Ishikawa (cell line): ENCODE measurements at regions not wholly inside any gene's neighbourhood (a gene's known extent, or its start where the extent isn't known, plus 50 kb on each side); places are given as distances from the start of the nearest gene placed in this dataset.

Source experiments
- CEBPB ChIP-seq: IDR thresholded peaks from 2 replicates; pipeline ENCODE4 v1.6.1; 2012
- CREB1 ChIP-seq: IDR thresholded peaks from 2 replicates; pipeline ENCODE4 v1.6.1; 2012; ENCODE audit warnings: low read depth
- EGR1 ChIP-seq: IDR thresholded peaks from 2 replicates; pipeline ENCODE4 v1.6.1; 2012
- EP300 ChIP-seq: IDR thresholded peaks from 2 replicates; pipeline ENCODE4 v1.6.1; 2012; ENCODE audit warnings: borderline replicate concordance
- FOXM1 ChIP-seq: IDR thresholded peaks from 2 replicates; pipeline ENCODE4 v1.6.1; 2012; ENCODE audit warnings: low read depth, borderline replicate concordance
- NFIC ChIP-seq: IDR thresholded peaks from 2 replicates; pipeline ENCODE4 v1.6.1; 2012
- RAD21 ChIP-seq: IDR thresholded peaks from 2 replicates; pipeline ENCODE4 v1.6.1; 2012; ENCODE audit warnings: low read depth
- TAF1 ChIP-seq: IDR thresholded peaks from 2 replicates; pipeline ENCODE4 v1.6.1; 2012; ENCODE audit warnings: low read depth, mild to moderate bottlenecking
- TCF12 ChIP-seq: IDR thresholded peaks from 2 replicates; pipeline ENCODE4 v1.6.1; 2012; ENCODE audit warnings: low read depth
- TEAD4 ChIP-seq: IDR thresholded peaks from 2 replicates; pipeline ENCODE4 v1.6.1; 2012
- YY1 ChIP-seq: IDR thresholded peaks from 2 replicates; pipeline ENCODE4 v1.6.1; 2012; ENCODE audit warnings: low read depth
- ZBTB7A ChIP-seq: IDR thresholded peaks from 2 replicates; pipeline ENCODE4 v1.6.1; 2012; ENCODE audit warnings: low read depth
- TF ChIP-seq, protein P1 (sequence below): IDR thresholded peaks from 2 replicates; pipeline ENCODE4 v1.6.1; 2012
- TF ChIP-seq, protein P2 (sequence below): IDR thresholded peaks from 2 replicates; pipeline ENCODE4 v1.6.1; 2012
- TF ChIP-seq, protein P3 (sequence below): IDR thresholded peaks from 2 replicates; pipeline ENCODE4 v1.6.1; 2012; ENCODE audit warnings: low read depth, mild to moderate bottlenecking

DNA sequence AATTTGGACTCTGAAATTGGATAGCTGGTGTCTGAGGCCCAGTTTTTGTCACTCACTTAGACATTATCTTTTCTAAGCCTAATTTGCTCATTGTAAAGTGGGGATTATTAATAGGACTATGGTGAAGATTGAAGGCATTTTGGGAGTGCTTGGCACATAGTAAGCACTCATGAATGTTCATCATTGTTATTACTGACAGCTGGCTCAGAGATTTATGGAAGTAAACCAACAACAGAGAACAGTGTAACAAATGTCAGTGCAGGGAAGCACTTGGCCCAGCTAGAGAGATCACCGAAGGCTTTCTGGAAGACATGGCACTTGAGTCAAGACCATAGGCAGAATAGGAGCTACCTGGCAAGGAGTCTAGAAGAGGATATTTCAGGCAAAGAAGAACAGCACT is 92.3 kb downstream of the RFC3 start:
- no peak for TF ChIP-seq NFIC
- no peak for TF ChIP-seq TAF1
- TF ChIP-seq TEAD4 = no peak
- TF ChIP-seq, protein P1, sequence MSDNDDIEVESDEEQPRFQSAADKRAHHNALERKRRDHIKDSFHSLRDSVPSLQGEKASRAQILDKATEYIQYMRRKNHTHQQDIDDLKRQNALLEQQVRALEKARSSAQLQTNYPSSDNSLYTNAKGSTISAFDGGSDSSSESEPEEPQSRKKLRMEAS = no peak
- no peak for TF ChIP-seq EGR1
- no peak for TF ChIP-seq CEBPB
- no peak for TF ChIP-seq RAD21
- TF ChIP-seq YY1 = no peak

DNA sequence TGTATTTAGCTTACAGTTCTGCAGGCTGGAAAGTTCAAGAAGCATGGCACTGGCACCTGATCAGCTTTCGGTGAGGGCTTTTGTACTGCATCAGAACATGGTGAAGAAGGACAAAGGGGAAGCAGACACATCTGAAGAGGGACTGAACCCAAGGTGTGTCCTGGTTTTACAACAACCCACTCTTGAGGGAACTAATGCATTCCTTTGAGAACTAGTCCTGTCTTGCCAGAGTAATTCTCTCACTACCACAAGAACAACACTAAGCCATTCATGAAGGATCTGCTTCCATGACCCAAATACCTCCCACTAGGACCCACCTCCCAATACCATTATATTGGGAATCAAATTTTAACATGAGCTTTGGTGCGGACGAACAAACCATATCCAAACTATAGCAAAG is 93.6 kb downstream of the RFC3 start:
- TF ChIP-seq CREB1 (no peak), ZBTB7A (no peak)

DNA sequence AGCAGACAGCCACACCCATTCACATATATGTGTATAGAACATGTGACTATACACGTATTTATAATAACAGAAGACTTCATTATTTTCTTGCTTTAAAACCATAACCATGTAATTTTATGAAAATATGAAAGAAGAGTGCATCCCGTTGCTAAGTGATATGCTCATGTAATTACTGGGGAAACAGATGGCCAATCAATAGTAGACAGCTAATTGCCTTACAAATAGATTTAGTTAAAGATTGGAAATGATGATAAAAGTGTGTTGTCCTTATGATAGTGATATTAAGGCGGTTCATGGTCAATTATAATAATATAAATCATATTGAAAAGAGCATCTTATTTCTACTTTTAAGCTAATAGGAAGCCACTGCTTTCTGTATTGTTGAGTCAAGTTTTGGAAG is 95.9 kb downstream of the RFC3 start:
- TF ChIP-seq YY1 (no peak), EGR1 (no peak), CEBPB (no peak), NFIC (no peak), CREB1 (no peak), FOXM1 (no peak), EP300 (no peak)
- TF ChIP-seq, protein P2, sequence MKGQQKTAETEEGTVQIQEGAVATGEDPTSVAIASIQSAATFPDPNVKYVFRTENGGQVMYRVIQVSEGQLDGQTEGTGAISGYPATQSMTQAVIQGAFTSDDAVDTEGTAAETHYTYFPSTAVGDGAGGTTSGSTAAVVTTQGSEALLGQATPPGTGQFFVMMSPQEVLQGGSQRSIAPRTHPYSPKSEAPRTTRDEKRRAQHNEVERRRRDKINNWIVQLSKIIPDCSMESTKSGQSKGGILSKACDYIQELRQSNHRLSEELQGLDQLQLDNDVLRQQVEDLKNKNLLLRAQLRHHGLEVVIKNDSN = no peak
- TF ChIP-seq, protein P3, sequence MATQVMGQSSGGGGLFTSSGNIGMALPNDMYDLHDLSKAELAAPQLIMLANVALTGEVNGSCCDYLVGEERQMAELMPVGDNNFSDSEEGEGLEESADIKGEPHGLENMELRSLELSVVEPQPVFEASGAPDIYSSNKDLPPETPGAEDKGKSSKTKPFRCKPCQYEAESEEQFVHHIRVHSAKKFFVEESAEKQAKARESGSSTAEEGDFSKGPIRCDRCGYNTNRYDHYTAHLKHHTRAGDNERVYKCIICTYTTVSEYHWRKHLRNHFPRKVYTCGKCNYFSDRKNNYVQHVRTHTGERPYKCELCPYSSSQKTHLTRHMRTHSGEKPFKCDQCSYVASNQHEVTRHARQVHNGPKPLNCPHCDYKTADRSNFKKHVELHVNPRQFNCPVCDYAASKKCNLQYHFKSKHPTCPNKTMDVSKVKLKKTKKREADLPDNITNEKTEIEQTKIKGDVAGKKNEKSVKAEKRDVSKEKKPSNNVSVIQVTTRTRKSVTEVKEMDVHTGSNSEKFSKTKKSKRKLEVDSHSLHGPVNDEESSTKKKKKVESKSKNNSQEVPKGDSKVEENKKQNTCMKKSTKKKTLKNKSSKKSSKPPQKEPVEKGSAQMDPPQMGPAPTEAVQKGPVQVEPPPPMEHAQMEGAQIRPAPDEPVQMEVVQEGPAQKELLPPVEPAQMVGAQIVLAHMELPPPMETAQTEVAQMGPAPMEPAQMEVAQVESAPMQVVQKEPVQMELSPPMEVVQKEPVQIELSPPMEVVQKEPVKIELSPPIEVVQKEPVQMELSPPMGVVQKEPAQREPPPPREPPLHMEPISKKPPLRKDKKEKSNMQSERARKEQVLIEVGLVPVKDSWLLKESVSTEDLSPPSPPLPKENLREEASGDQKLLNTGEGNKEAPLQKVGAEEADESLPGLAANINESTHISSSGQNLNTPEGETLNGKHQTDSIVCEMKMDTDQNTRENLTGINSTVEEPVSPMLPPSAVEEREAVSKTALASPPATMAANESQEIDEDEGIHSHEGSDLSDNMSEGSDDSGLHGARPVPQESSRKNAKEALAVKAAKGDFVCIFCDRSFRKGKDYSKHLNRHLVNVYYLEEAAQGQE = no peak
- TF ChIP-seq, protein P1 = no peak

DNA sequence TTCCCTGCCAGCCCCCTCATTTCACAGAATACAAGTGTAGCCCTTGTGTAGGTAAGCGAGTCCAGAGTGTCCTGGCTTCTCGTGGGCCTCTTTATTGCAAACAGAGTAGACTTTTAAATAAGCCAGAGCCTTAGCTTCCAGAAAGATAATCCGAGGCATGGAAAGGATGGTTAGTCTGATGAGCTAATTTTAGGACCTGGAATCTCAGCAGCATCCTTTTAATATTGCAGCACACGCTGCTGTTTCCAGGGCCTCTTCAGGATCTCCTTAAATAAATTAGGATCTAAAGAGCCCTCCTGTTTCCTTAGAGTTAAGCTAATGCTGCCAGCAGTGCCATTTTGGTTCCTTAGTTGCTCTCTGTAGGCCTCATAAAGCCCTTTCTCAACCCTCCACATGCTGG is 99.2 kb downstream of the RFC3 start:
- TF ChIP-seq FOXM1 (no peak), TAF1 (no peak), RAD21 (no peak), TCF12 (no peak), EP300 (no peak), NFIC (no peak), YY1 (no peak), CREB1 (no peak), ZBTB7A (no peak), EGR1 (no peak), TEAD4 (no peak), CEBPB (no peak)
- TF ChIP-seq, protein P3 = no peak
- TF ChIP-seq, protein P2 = no peak
- TF ChIP-seq, protein P1 = no peak

DNA sequence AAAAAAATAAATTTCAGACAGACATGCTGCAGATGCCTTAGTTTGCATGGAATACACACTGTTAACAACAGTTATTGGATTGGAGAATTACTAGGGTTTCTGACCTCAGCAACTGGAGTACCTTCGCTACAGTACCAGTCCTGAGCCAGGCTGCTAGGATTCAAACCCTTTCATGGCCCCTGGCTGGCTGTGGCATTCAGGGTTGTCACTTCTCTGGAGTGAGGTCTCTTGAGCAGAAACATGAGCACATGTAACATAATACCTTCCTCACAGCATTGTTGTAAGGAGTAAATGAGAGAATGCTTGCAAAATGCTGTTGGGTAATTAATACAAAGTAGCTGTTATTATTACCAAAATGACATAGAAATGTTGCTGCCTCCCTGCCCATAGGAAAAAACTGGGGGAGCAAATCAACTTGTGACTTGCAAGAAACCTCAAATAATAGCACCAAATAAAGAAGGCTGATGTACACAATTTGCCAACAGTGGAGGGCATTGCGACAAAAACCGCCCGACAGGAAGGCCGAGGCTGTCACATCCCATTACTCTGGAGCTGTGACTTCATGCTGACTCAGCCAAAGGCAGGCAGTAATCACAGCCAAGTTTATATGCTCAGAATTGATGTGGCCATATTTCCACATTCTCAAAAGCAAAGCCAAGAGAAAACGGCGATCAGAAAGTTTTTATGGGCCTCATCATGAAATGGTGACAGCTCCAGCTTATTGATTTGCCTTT is 100.4 kb downstream of the RFC3 start:
- TF ChIP-seq CEBPB (peak; percentile 27; the same call in 1 of the 2 replicates), NFIC (peak; percentile 38; the same call in 1 of the 2 replicates)
- TF ChIP-seq, protein P2 = no peak

DNA sequence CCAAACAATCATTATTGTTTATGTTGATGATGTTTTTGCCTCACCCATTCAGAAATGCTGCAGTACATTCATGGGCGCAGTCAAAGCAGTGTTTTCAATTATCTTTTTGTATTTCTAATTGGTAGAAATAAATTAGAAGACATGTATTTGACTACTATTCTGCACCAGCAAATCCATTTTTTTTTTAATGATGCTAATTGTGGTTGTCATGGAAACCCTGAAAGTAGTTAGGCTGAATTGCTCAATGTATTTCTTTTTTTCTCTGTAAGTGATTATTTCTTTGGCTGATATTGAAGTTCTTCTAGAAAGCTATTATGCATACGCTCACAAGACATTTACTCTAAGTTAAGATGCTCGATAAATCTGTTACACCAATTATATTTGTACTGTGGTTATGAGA is 101.2 kb downstream of the RFC3 start:
- no peak for TF ChIP-seq RAD21
- TF ChIP-seq, protein P1 = no peak
- TF ChIP-seq TEAD4 = no peak
- no peak for TF ChIP-seq FOXM1
- no peak for TF ChIP-seq YY1
- TF ChIP-seq ZBTB7A = no peak
- TF ChIP-seq EP300 = no peak
- TF ChIP-seq TAF1 = no peak
- TF ChIP-seq, protein P3 = no peak
- no peak for TF ChIP-seq TCF12
- no peak for TF ChIP-seq CEBPB
